CD14-positive monocyte (primary cell): ENCODE measurements at regions not wholly inside any gene's neighbourhood (a gene's known extent, or its start where the extent isn't known, plus 50 kb on each side); places are given as distances from the start of the nearest gene placed in this dataset.

ENCODE experiments used
- DNase-seq, 3 donors: peaks; one replicate each; pipeline ENCODE4 v3.0.0-alpha.2; 2011 to 2022
- H2AFZ ChIP-seq: 2 replicates; pipeline ENCODE4 v1.6.0; 2012; ENCODE audit warnings: mild to moderate bottlenecking, low read depth, low read length, inconsistent platforms; ENCODE audit not compliant: insufficient read depth, poor library complexity, severe bottlenecking
- H3K27ac ChIP-seq, 2 donors: 1 replicate in 1 of 2; 2 replicates in 1 of 2; pipeline ENCODE4 v1.5.1; 2012 to 2013; ENCODE audit warnings: low read length in 2 of 2, control low read depth in 1 of 2, inconsistent platforms in 1 of 2, low read depth in 1 of 2, mild to moderate bottlenecking in 1 of 2
- H3K27me3 ChIP-seq, 2 donors: one replicate each; pipeline versions ENCODE4 v1.6.0 to v1.6.1; 2011 to 2013; ENCODE audit warnings: low read length in 2 of 2; ENCODE audit not compliant: control insufficient read depth in 2 of 2, insufficient read depth in 2 of 2
- H3K36me3 ChIP-seq, 2 donors: replicated peaks in 1 of 2; 1 replicate in 1 of 2; 2 replicates in 1 of 2; pipeline versions ENCODE4 v1.5.1 to v1.6.1; 2012 to 2013; ENCODE audit warnings: low read length in 2 of 2, control low read depth in 1 of 2, inconsistent platforms in 1 of 2, mild to moderate bottlenecking in 1 of 2; ENCODE audit not compliant: insufficient read depth in 2 of 2, control insufficient read depth in 1 of 2
- H3K4me1 ChIP-seq, 2 donors: 1 replicate in 1 of 2; 2 replicates in 1 of 2; pipeline versions ENCODE4 v1.5.1 to v1.6.1; 2012 to 2013; ENCODE audit warnings: low read length in 2 of 2, control low read depth in 1 of 2, inconsistent platforms in 1 of 2, mild to moderate bottlenecking in 1 of 2, moderate library complexity in 1 of 2; ENCODE audit not compliant: insufficient read depth in 2 of 2, control insufficient read depth in 1 of 2
- H3K4me2 ChIP-seq: replicated peaks from 2 replicates; pipeline ENCODE3; 2012; ENCODE audit warnings: low read length, moderate library complexity, mild to moderate bottlenecking; ENCODE audit not compliant: poor library complexity, severe bottlenecking; ENCODE audit errors: extremely low read depth
- H3K4me3 ChIP-seq, 3 experiments: fragments of 200-600 bp in 1 of 3; sonication (generic) in 1 of 3; replicated peaks in 1 of 3; 1 replicate in 2 of 3; 2 replicates in 1 of 3; pipeline ENCODE4 v1.5.1; 2011 to 2013; ENCODE audit warnings: low read length in 3 of 3, mild to moderate bottlenecking in 3 of 3, control low read depth in 2 of 3, low read depth in 2 of 3, inconsistent platforms in 1 of 3, moderate library complexity in 1 of 3
- H3K79me2 ChIP-seq: 2 replicates; pipeline ENCODE4 v1.6.0; 2012; ENCODE audit warnings: mild to moderate bottlenecking, control low read depth, inconsistent platforms, low read length, moderate library complexity; ENCODE audit not compliant: insufficient read depth
- H3K9ac ChIP-seq: 2 replicates; pipeline ENCODE4 v1.6.0; 2017; ENCODE audit warnings: low read length, mild to moderate bottlenecking; ENCODE audit not compliant: insufficient read depth, poor library complexity, severe bottlenecking
- H3K9me3 ChIP-seq, 2 donors: replicated peaks in 1 of 2; 1 replicate in 1 of 2; 2 replicates in 1 of 2; pipeline versions ENCODE4 v1.5.1 to v1.6.1; 2012 to 2013; ENCODE audit warnings: low read length in 2 of 2, control low read depth in 1 of 2; ENCODE audit not compliant: control insufficient read depth in 1 of 2, insufficient read depth in 1 of 2
- H4K20me1 ChIP-seq: 2 replicates; pipeline ENCODE4 v1.6.0; 2012; ENCODE audit warnings: mild to moderate bottlenecking, low read length, control low read depth, moderate library complexity; ENCODE audit not compliant: insufficient read depth
- H3K27ac Mint-ChIP-seq, 7 donors: one replicate each; pipeline ENCODE4 v1.8.0; 2020; ENCODE audit warnings: mild to moderate bottlenecking in 7 of 7, mixed read lengths in 7 of 7, moderate library complexity in 6 of 7, inconsistent platforms in 2 of 7
- H3K27me3 Mint-ChIP-seq, 3 donors: one replicate each; pipeline ENCODE4 v1.8.0; 2021 to 2022; ENCODE audit warnings: low read depth in 3 of 3, mild to moderate bottlenecking in 3 of 3, mixed read lengths in 3 of 3, moderate library complexity in 3 of 3, inconsistent platforms in 1 of 3
- H3K36me3 Mint-ChIP-seq, 2 donors: one replicate each; pipeline ENCODE4 v1.8.0; 2020; ENCODE audit warnings: mixed read lengths in 2 of 2, inconsistent platforms in 1 of 2, mild to moderate bottlenecking in 1 of 2
- H3K4me1 Mint-ChIP-seq: one replicate; pipeline ENCODE4 v1.8.0; 2020; ENCODE audit warnings: mild to moderate bottlenecking, mixed read lengths
- H3K4me3 Mint-ChIP-seq, 2 donors: one replicate each; pipeline ENCODE4 v1.8.0; 2020; ENCODE audit warnings: mild to moderate bottlenecking in 2 of 2, mixed read lengths in 2 of 2, moderate library complexity in 1 of 2
- H3K9me3 Mint-ChIP-seq, 7 donors: one replicate each; pipeline ENCODE4 v1.8.0; 2020 to 2022; ENCODE audit warnings: mixed read lengths in 7 of 7, mild to moderate bottlenecking in 6 of 7, moderate library complexity in 6 of 7, inconsistent platforms in 2 of 7
- CTCF ChIP-seq: fragments of 200-600 bp; IDR thresholded peaks from one replicate; pipeline ENCODE4 v1.8.0; 2022; ENCODE audit warnings: antibody characterized with exemption, mild to moderate bottlenecking
- WGBS: methylation state at CpG from one replicate; pipeline ENCODE4 v1.1.5; 2013; ENCODE audit warnings: missing lambda C conversion rate; ENCODE audit not compliant: insufficient coverage; 5-methylcytosine and 5-hydroxymethylcytosine counted together
- intact Hi-C, 2 donors: fragments of 100-400 bp; cut with micrococcal nuclease; formaldehyde crosslinking; loops; one replicate each; pipeline versions ENCODE4 v1.15.0 to v1.15.1; 2023

GRCh38 chr1:187153047-187153446, 324.3 kb downstream of the PLA2G4A start:
- H4K20me1 ChIP-seq = no peaks in the 10 kb centered on the region
- H3K9me3 Mint-ChIP-seq = peaks cover 4 to 25% (median 22%) of the 10 kb centered on the region in 7 donors

GRCh38 chr1:187157115-187157514, 328.4 kb downstream of the PLA2G4A start:
- Histone ChIP-seq H3K27ac (no peak overlapping the region), H3K4me3 (no peak overlapping the region), H3K4me1 (no peaks in the 10 kb centered on the region), H4K20me1 (no peaks in the 10 kb centered on the region), H3K4me2 (no peak overlapping the region), H3K36me3 (no peaks in the 10 kb centered on the region), H3K79me2 (no peaks in the 10 kb centered on the region), H3K9me3 (peaks cover 14 to 15% of the 10 kb centered on the region in 2 donors), H3K9ac (no peak overlapping the region), H3K27me3 (no peaks in the 10 kb centered on the region), H2AFZ (no peak overlapping the region)
- no peaks in the 10 kb centered on the region for H3K36me3 Mint-ChIP-seq
- H3K27me3 Mint-ChIP-seq = no peaks in the 10 kb centered on the region
- intact Hi-C loops = no loop called here
- H3K27ac Mint-ChIP-seq = no peak overlapping the region
- no peak overlapping the region for H3K4me3 Mint-ChIP-seq
- DNase-seq = no peak
- H3K4me1 Mint-ChIP-seq = no peaks in the 10 kb centered on the region
- no peak for TF ChIP-seq CTCF
- peaks cover under 1 to 18% (median 10%) of the 10 kb centered on the region in 7 donors for H3K9me3 Mint-ChIP-seq
- WGBS = no CpG with 5 or more reads among the region's 1 CpG

More at GRCh38 chr1:187153047-187153446, 324.3 kb downstream of the PLA2G4A start:
- Mint-ChIP-seq H3K4me1 (no peaks in the 10 kb centered on the region), H3K36me3 (no peaks in the 10 kb centered on the region), H3K27me3 (no peaks in the 10 kb centered on the region), H3K4me3 (no peak overlapping the region), H3K27ac (no peak overlapping the region)
- no peak overlapping the region for H3K27ac ChIP-seq
- no peaks in the 10 kb centered on the region for H3K36me3 ChIP-seq
- no peak overlapping the region for H2AFZ ChIP-seq
- no peak overlapping the region for H3K4me3 ChIP-seq
- no peak for TF ChIP-seq CTCF
- intact Hi-C loops = no loop called here
- H3K79me2 ChIP-seq = no peaks in the 10 kb centered on the region
- H3K4me2 ChIP-seq = no peak overlapping the region
- no peaks in the 10 kb centered on the region for H3K27me3 ChIP-seq
- H3K4me1 ChIP-seq = no peaks in the 10 kb centered on the region
- DNase-seq = no peak
- no peak overlapping the region for H3K9ac ChIP-seq
- H3K9me3 ChIP-seq = peaks cover 19 to 37% of the 10 kb centered on the region in 2 donors
- 100% methylated on average over 1 of the region's 1 CpG for WGBS
